Loucy (cell line): ENCODE measurements at regions not wholly inside any gene's neighbourhood (a gene's known extent, or its start where the extent isn't known, plus 50 kb on each side); places are given as distances from the start of the nearest gene placed in this dataset.

ENCODE experiments used
- H2AFZ ChIP-seq: fragments of 200-600 bp; sonication (generic); 2 replicates; pipeline ENCODE4 v1.6.0; 2016; ENCODE audit warnings: antibody characterized with exemption, mild to moderate bottlenecking, low read length, moderate library complexity
- H3F3A ChIP-seq: fragments of 200-600 bp; 2 replicates; pipeline ENCODE4 v1.6.0; 2016; ENCODE audit warnings: antibody characterized with exemption, low read depth, mild to moderate bottlenecking
- H3K27me3 ChIP-seq: fragments of 200-600 bp; sonication (generic); 2 replicates; pipeline ENCODE4 v1.6.1; 2014; ENCODE audit warnings: low read length, mild to moderate bottlenecking; ENCODE audit not compliant: insufficient read depth, poor library complexity, severe bottlenecking
- H3K36me3 ChIP-seq: fragments of 200-600 bp; sonication (generic); 2 replicates; pipeline ENCODE4 v1.6.1; 2016; ENCODE audit warnings: low read length; ENCODE audit not compliant: insufficient read depth
- H3K4me1 ChIP-seq: fragments of 200-600 bp; sonication (generic); 2 replicates; pipeline ENCODE4 v1.5.1; 2014; ENCODE audit warnings: low read length, mild to moderate bottlenecking; ENCODE audit not compliant: insufficient read depth, poor library complexity, severe bottlenecking
- H3K4me2 ChIP-seq: fragments of 200-600 bp; sonication (generic); 2 replicates; pipeline ENCODE4 v1.6.0; 2014; ENCODE audit warnings: antibody characterized with exemption, low read length, low read depth, mild to moderate bottlenecking; ENCODE audit not compliant: poor library complexity, severe bottlenecking
- H3K4me3 ChIP-seq: fragments of 200-600 bp; sonication (generic); 2 replicates; pipeline ENCODE4 v1.5.1; 2014; ENCODE audit warnings: low read length, mild to moderate bottlenecking, mixed read lengths; ENCODE audit not compliant: poor library complexity, severe bottlenecking
- H3K79me2 ChIP-seq: fragments of 200-600 bp; sonication (generic); 2 replicates; pipeline ENCODE4 v1.6.1; 2014; ENCODE audit warnings: low read length; ENCODE audit not compliant: insufficient read depth
- H3K9ac ChIP-seq: fragments of 200-600 bp; sonication (generic); 2 replicates; pipeline ENCODE4 v1.6.0; 2014; ENCODE audit warnings: mild to moderate bottlenecking, low read depth, low read length, moderate library complexity; ENCODE audit not compliant: poor library complexity, severe bottlenecking
- H3K9me2 ChIP-seq: fragments of 200-600 bp; sonication (generic); replicated peaks from 2 replicates; pipeline ENCODE4 v1.6.1; 2016; ENCODE audit warnings: low read depth, low read length, mixed read lengths
- H3K9me3 ChIP-seq: fragments of 200-600 bp; sonication (generic); 2 replicates; pipeline ENCODE4 v1.6.1; 2014; ENCODE audit warnings: mild to moderate bottlenecking, antibody characterized with exemption, low read length, low read depth; ENCODE audit not compliant: insufficient read depth
- H4K20me1 ChIP-seq: fragments of 200-600 bp; sonication (generic); 2 replicates; pipeline ENCODE4 v1.6.0; 2014; ENCODE audit warnings: antibody characterized with exemption, low read length, mild to moderate bottlenecking; ENCODE audit not compliant: insufficient read depth, poor library complexity, severe bottlenecking
- EZH2phosphoT487 ChIP-seq: fragments of 200-600 bp; IDR thresholded peaks from 2 replicates; pipeline ENCODE4 v1.6.1; 2018; ENCODE audit warnings: antibody characterized with exemption, mild to moderate bottlenecking, moderate library complexity, borderline replicate concordance
- TF ChIP-seq, protein P1 (sequence below): fragments of 200-600 bp; sonication (generic); conservative IDR thresholded peaks from 2 replicates; pipeline ENCODE4 v1.5.1; 2014; ENCODE audit warnings: mild to moderate bottlenecking, antibody characterized with exemption, low read length

GRCh38 chr7:22948770-22949169, 65.2 kb downstream of the HYCC1 start:
- TF ChIP-seq, protein P1, sequence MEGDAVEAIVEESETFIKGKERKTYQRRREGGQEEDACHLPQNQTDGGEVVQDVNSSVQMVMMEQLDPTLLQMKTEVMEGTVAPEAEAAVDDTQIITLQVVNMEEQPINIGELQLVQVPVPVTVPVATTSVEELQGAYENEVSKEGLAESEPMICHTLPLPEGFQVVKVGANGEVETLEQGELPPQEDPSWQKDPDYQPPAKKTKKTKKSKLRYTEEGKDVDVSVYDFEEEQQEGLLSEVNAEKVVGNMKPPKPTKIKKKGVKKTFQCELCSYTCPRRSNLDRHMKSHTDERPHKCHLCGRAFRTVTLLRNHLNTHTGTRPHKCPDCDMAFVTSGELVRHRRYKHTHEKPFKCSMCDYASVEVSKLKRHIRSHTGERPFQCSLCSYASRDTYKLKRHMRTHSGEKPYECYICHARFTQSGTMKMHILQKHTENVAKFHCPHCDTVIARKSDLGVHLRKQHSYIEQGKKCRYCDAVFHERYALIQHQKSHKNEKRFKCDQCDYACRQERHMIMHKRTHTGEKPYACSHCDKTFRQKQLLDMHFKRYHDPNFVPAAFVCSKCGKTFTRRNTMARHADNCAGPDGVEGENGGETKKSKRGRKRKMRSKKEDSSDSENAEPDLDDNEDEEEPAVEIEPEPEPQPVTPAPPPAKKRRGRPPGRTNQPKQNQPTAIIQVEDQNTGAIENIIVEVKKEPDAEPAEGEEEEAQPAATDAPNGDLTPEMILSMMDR: no peak
- no peak for TF ChIP-seq EZH2phosphoT487
- Histone ChIP-seq H3K27me3 (no peaks in the 10 kb centered on the region), H3F3A (no peaks in the 10 kb centered on the region), H3K36me3 (peaks cover 13% of the 10 kb centered on the region), H2AFZ (no peak overlapping the region), H3K9me3 (no peaks in the 10 kb centered on the region), H3K4me2 (no peak overlapping the region), H3K9ac (no peak overlapping the region), H3K4me1 (no peaks in the 10 kb centered on the region), H3K9me2 (no peaks in the 10 kb centered on the region), H3K4me3 (no peak overlapping the region), H3K79me2 (no peaks in the 10 kb centered on the region), H4K20me1 (no peaks in the 10 kb centered on the region)

DNA sequence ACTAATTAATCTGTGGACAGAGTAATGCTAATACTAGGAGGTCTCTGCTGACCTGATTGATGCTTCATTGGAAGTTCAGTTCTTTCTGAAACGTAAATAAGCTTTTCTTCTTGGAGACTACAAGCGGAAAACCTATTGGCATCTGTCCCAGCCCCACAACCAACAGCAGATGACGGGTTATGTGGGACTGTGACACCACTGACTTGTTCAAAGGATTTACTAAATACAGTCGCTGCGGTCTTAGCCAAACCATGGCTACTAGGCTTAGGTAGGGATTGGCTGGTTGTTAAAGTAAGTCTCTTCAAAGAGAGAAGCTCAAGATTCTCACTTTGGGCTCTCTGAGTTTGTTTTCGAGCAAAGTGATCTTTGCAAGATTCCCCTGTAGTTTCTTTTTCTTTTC, 68.3 kb downstream of the HYCC1 start:
- Histone ChIP-seq H3K79me2 (no peaks in the 10 kb centered on the region), H3K9me3 (no peaks in the 10 kb centered on the region), H3K9ac (no peak overlapping the region), H3K27me3 (no peaks in the 10 kb centered on the region), H3F3A (no peaks in the 10 kb centered on the region), H3K9me2 (no peaks in the 10 kb centered on the region), H2AFZ (no peak overlapping the region), H4K20me1 (no peaks in the 10 kb centered on the region), H3K36me3 (peaks cover 13% of the 10 kb centered on the region; the same call in 1 of the 2 replicates), H3K4me1 (no peaks in the 10 kb centered on the region), H3K4me2 (no peak overlapping the region), H3K4me3 (no peak overlapping the region)
- TF ChIP-seq, protein P1: no peak
- TF ChIP-seq EZH2phosphoT487: no peak

DNA sequence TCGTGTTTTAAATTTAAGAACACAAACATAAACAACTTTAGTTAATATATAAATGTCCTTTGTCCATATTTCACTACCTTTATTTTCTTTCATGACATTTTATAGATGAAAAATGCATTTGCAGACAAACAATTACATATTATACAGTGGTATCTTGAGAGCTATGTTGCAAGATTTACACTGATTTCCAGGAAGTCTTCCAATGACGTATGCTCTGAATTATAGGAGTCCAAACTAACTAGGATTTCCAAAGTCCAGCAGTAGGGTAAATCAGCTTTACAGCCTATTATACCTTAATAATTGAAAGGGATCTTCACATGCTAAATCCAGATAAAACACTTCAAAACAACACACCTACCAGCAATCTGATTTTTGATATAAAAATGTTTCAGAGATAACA, 69.4 kb downstream of the HYCC1 start:
- no peaks in the 10 kb centered on the region for H3K9me2 ChIP-seq
- H3K9ac ChIP-seq: no peak overlapping the region
- H4K20me1 ChIP-seq: no peaks in the 10 kb centered on the region
- H3K4me3 ChIP-seq: no peak overlapping the region
- peaks cover 13% of the 10 kb centered on the region; the same call in 1 of the 2 replicates for H3K36me3 ChIP-seq
- H2AFZ ChIP-seq: no peak overlapping the region
- no peak overlapping the region for H3K4me2 ChIP-seq
- no peaks in the 10 kb centered on the region for H3K79me2 ChIP-seq
- no peaks in the 10 kb centered on the region for H3K9me3 ChIP-seq
- TF ChIP-seq, protein P1: no peak
- no peak for TF ChIP-seq EZH2phosphoT487
- H3F3A ChIP-seq: no peaks in the 10 kb centered on the region
- no peaks in the 10 kb centered on the region for H3K27me3 ChIP-seq
- H3K4me1 ChIP-seq: no peaks in the 10 kb centered on the region
